HCT116 (cell line): ENCODE measurements at regions not wholly inside any gene's neighbourhood (a gene's known extent, or its start where the extent isn't known, plus 50 kb on each side); places are given as distances from the start of the nearest gene placed in this dataset.

Experiments
- ATAC-seq: fragments of 200-7000 bp; cut with Tn5 transposase; 2 replicates; pipeline ENCODE4 v1.9.1; 2020; ENCODE audit warnings: mild to moderate bottlenecking, moderate library complexity
- BruUV-seq: library from RNA; stranded (reverse); fragments of 400-500 nt; replicated peaks from 2 replicates; lab custom pipeline; 2021; lab: Mats Ljungman, UMichigan
- CTCF ChIA-PET: fragments of 300-600 bp; sonication (Branson Sonifier 250); formaldehyde crosslinking; loops from one replicate; lab custom pipeline; 2021; ENCODE audit warnings: antibody characterized with exemption; lab: Charles Lee
- POLR2A ChIA-PET: fragments of 300-600, 350-600 bp; sonication (Branson Sonifier 250); formaldehyde crosslinking; loops from one replicate; lab custom pipeline; 2021; ENCODE audit warnings: antibody characterized with exemption; lab: Charles Lee
- RAD21 ChIA-PET, 2 experiments: fragments of 300-600 bp; sonication (Branson Sonifier 250); formaldehyde crosslinking; loops; one replicate each; lab custom pipeline; 2023; ENCODE audit warnings: low total read pairs in 2 of 2; ENCODE audit not compliant: uncharacterized antibody in 2 of 2, unreplicated experiment in 2 of 2, low non-redundant PET in 1 of 2; lab: Charles Lee
- DNase-seq: peaks from one replicate; pipeline ENCODE4 v3.0.0-alpha.2; 2010; ENCODE audit warnings: low read depth, low spot score
- H2AFZ ChIP-seq: fragments of 200-600 bp; shearing (Covaris generic), sonication (generic); 2 replicates; pipeline ENCODE4 v1.6.1; 2017; ENCODE audit warnings: low read depth, mixed run types, mixed read lengths, antibody characterized with exemption, low read length; ENCODE audit not compliant: poor library complexity, severe bottlenecking
- H3K27ac ChIP-seq: 2 replicates; pipeline ENCODE4 v1.5.1; 2012; ENCODE audit warnings: low read depth, low read length
- H3K27me3 ChIP-seq: fragments of 200-600 bp; sonication (generic); 2 replicates; pipeline ENCODE4 v1.6.1; 2016; ENCODE audit warnings: mixed run types, low read length, mixed read lengths; ENCODE audit not compliant: insufficient read depth
- H3K36me3 ChIP-seq, 2 experiments: fragments of 200-500 bp in 1 of 2; fragments of 200-600 bp in 1 of 2; sonication (Bioruptor generic) in 1 of 2; sonication (generic) in 1 of 2; 2 replicates each; pipeline versions ENCODE4 v1.5.1 to v1.6.1; 2014 to 2016; ENCODE audit warnings: low read length in 2 of 2, inconsistent platforms in 1 of 2, mixed read lengths in 1 of 2, mixed run types in 1 of 2; ENCODE audit not compliant: insufficient read depth in 2 of 2, control insufficient read depth in 1 of 2
- H3K4me1 ChIP-seq, 2 experiments: fragments of 200-600 bp in 1 of 2; sonication (generic) in 1 of 2; 2 replicates each; pipeline versions ENCODE4 v1.5.1 to v1.6.1; 2012 to 2017; ENCODE audit warnings: low read length in 2 of 2, inconsistent platforms in 1 of 2, mild to moderate bottlenecking in 1 of 2, mixed read lengths in 1 of 2, mixed run types in 1 of 2, moderate library complexity in 1 of 2; ENCODE audit not compliant: insufficient read depth in 2 of 2, control insufficient read depth in 1 of 2
- H3K4me2 ChIP-seq: fragments of 200-600 bp; sonication (generic); 2 replicates; pipeline ENCODE4 v1.6.1; 2017; ENCODE audit warnings: mixed run types, low read length, mixed read lengths
- H3K4me3 ChIP-seq, 2 experiments: fragments of 200-600 bp in 1 of 2; sonication (generic) in 1 of 2; replicated peaks in 1 of 2; 2 replicates each; pipeline ENCODE4 v1.5.1; 2011 to 2016; ENCODE audit warnings: low read length in 2 of 2, control low read depth in 1 of 2, low read depth in 1 of 2, mild to moderate bottlenecking in 1 of 2, mixed read lengths in 1 of 2, mixed run types in 1 of 2
- H3K79me2 ChIP-seq: fragments of 200-600 bp; sonication (generic); 2 replicates; pipeline ENCODE4 v1.6.1; 2017; ENCODE audit warnings: mild to moderate bottlenecking, mixed run types, low read length, moderate library complexity, mixed read lengths; ENCODE audit not compliant: insufficient read depth
- H3K9ac ChIP-seq: fragments of 200-600 bp; sonication (generic); 2 replicates; pipeline ENCODE4 v1.6.1; 2016; ENCODE audit warnings: low read length, mixed read lengths
- H3K9me2 ChIP-seq: fragments of 200-600 bp; sonication (generic), shearing (Covaris generic); 2 replicates; pipeline ENCODE4 v1.6.1; 2017; ENCODE audit warnings: mixed run types, mild to moderate bottlenecking, moderate library complexity; ENCODE audit not compliant: insufficient read depth
- H3K9me3 ChIP-seq, 2 experiments: fragments of 200-500 bp in 1 of 2; fragments of 200-600 bp in 1 of 2; sonication (Bioruptor generic) in 1 of 2; sonication (generic) in 1 of 2; 2 replicates each; pipeline ENCODE4 v1.6.1; 2014 to 2017; ENCODE audit warnings: low read length in 2 of 2, mixed read lengths in 2 of 2, inconsistent platforms in 1 of 2, low read depth in 1 of 2, mild to moderate bottlenecking in 1 of 2, mixed run types in 1 of 2, moderate library complexity in 1 of 2; ENCODE audit not compliant: control insufficient read depth in 1 of 2, insufficient read depth in 1 of 2
- H4K20me1 ChIP-seq: fragments of 200-600 bp; sonication (generic), shearing (Covaris generic); 2 replicates; pipeline ENCODE4 v1.6.1; 2017; ENCODE audit warnings: mixed run types, mild to moderate bottlenecking, moderate library complexity; ENCODE audit not compliant: insufficient read depth
- CBX3 ChIP-seq: IDR thresholded peaks from 2 replicates; pipeline ENCODE4 v1.6.1; 2012; ENCODE audit warnings: low read depth
- EGR1 ChIP-seq: IDR thresholded peaks from 2 replicates; pipeline ENCODE4 v1.6.1; 2012; ENCODE audit warnings: low read depth
- EZH2 ChIP-seq: fragments of 200-600 bp; sonication (generic); IDR thresholded peaks from 2 replicates; pipeline ENCODE4 v1.6.1; 2017; ENCODE audit warnings: antibody characterized with exemption, mixed run types
- EZH2phosphoT487 ChIP-seq: fragments of 200-600 bp; IDR thresholded peaks from 2 replicates; pipeline ENCODE4 v1.6.1; 2018; ENCODE audit warnings: antibody characterized with exemption, borderline replicate concordance
- JUND ChIP-seq: IDR thresholded peaks from 2 replicates; pipeline ENCODE4 v1.6.1; 2012
- POLR2A ChIP-seq: IDR thresholded peaks from 2 replicates; pipeline ENCODE4 v1.7.0; 2011; ENCODE audit warnings: borderline replicate concordance; ENCODE audit not compliant: insufficient read depth, insufficient read length; ENCODE audit errors: extremely low read depth
- POLR2AphosphoS5 ChIP-seq: IDR thresholded peaks from 2 replicates; pipeline ENCODE4 v1.6.1; 2011; ENCODE audit warnings: mild to moderate bottlenecking, low read depth, low read length, moderate library complexity
- RAD21 ChIP-seq: IDR thresholded peaks from 2 replicates; pipeline ENCODE4 v1.6.1; 2012; ENCODE audit warnings: low read depth, mild to moderate bottlenecking
- SIN3A ChIP-seq: IDR thresholded peaks from 2 replicates; pipeline ENCODE4 v1.6.1; 2012; ENCODE audit warnings: low read depth
- SP1 ChIP-seq: IDR thresholded peaks from 2 replicates; pipeline ENCODE4 v1.6.1; 2012; ENCODE audit warnings: low read depth
- SRF ChIP-seq: IDR thresholded peaks from 2 replicates; pipeline ENCODE4 v1.6.1; 2012; ENCODE audit warnings: low read depth
- TCF7L2 ChIP-seq: IDR thresholded peaks from 2 replicates; pipeline ENCODE4 v1.7.0; 2011; ENCODE audit warnings: borderline replicate concordance, inconsistent platforms; ENCODE audit not compliant: insufficient read depth, insufficient read length; ENCODE audit errors: extremely low read depth
- YY1 ChIP-seq: IDR thresholded peaks from 2 replicates; pipeline ENCODE4 v1.6.1; 2011; ENCODE audit warnings: low read length, low read depth, moderate library complexity, mild to moderate bottlenecking; ENCODE audit not compliant: insufficient replicate concordance; ENCODE audit errors: extremely low read depth
- ZFX ChIP-seq: fragments of 450-650 bp; IDR thresholded peaks from 2 replicates; pipeline ENCODE4 v1.6.1; 2017
- intact Hi-C: fragments of 100-400 bp; cut with micrococcal nuclease; formaldehyde crosslinking; loops from 2 replicates; pipeline ENCODE4 v1.10.0; 2022
- TF ChIP-seq, protein P1 (sequence below): IDR thresholded peaks from 2 replicates; pipeline ENCODE4 v1.6.1; 2012
- TF ChIP-seq, protein P2 (sequence below), 3 experiments: fragments of 200-600 bp in 1 of 3; sonication (generic) in 1 of 3; IDR thresholded peaks in 2 of 3; conservative IDR thresholded peaks in 1 of 3; 2 replicates each; pipeline ENCODE4 v1.5.1; 2012 to 2017; ENCODE audit warnings: low read depth in 2 of 3, low read length in 2 of 3, antibody characterized with exemption in 1 of 3, borderline replicate concordance in 1 of 3, control low read depth in 1 of 3, mild to moderate bottlenecking in 1 of 3, mixed read lengths in 1 of 3, mixed run types in 1 of 3, moderate library complexity in 1 of 3; ENCODE audit not compliant: insufficient read depth in 1 of 3
- TF ChIP-seq, protein P3 (sequence below): IDR thresholded peaks from 2 replicates; pipeline ENCODE4 v1.6.1; 2011; ENCODE audit warnings: mild to moderate bottlenecking, low read length, moderate library complexity; ENCODE audit not compliant: insufficient replicate concordance; ENCODE audit errors: extremely low read depth
- TF ChIP-seq, protein P4 (sequence below): IDR thresholded peaks from 2 replicates; pipeline ENCODE4 v1.6.1; 2012

DNA sequence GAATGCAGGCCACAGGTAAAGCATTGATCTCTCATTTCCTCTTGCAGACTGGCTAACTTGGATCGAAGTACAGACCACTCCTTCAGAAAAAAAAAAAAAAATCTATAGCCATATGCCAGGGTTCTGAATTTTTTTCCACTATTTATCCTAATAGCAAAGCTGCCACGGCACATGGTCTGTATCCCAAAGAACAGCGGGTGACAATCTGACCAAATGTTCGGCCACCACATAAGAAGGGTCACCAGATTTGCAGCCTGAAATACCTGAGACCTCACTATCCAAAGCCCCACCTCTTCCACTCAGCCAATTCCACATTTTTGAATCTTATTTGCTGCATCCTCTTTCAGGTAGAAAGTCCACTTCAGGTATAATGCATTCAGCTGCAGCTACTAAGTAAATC lies 55.6 kb upstream of the RGS7 start:
- intact Hi-C loops, result no loop called here
- no peak overlapping the region for H3K4me3 ChIP-seq
- no peaks in the 10 kb centered on the region for H3K27me3 ChIP-seq
- no peak overlapping the region for H3K9ac ChIP-seq
- DNase-seq (no peak), ATAC-seq (no peak)
- H3K27ac ChIP-seq, result no peak overlapping the region
- RAD21 ChIA-PET, result no interaction called here
- CTCF ChIA-PET, result no interaction called here
- H3K4me2 ChIP-seq, result no peak overlapping the region
- BruUV-seq, result no TSS peak
- no peak for TF ChIP-seq POLR2AphosphoS5
- no peak for TF ChIP-seq YY1
- H3K9me2 ChIP-seq, result no peaks in the 10 kb centered on the region
- H3K9me3 ChIP-seq, result no peaks in the 10 kb centered on the region
- H3K79me2 ChIP-seq, result no peaks in the 10 kb centered on the region
- H3K36me3 ChIP-seq, result no peaks in the 10 kb centered on the region
- no peaks in the 10 kb centered on the region for H4K20me1 ChIP-seq
- H3K4me1 ChIP-seq, result no peaks in the 10 kb centered on the region
- POLR2A ChIA-PET, result no interaction called here
- no peak overlapping the region for H2AFZ ChIP-seq

DNA sequence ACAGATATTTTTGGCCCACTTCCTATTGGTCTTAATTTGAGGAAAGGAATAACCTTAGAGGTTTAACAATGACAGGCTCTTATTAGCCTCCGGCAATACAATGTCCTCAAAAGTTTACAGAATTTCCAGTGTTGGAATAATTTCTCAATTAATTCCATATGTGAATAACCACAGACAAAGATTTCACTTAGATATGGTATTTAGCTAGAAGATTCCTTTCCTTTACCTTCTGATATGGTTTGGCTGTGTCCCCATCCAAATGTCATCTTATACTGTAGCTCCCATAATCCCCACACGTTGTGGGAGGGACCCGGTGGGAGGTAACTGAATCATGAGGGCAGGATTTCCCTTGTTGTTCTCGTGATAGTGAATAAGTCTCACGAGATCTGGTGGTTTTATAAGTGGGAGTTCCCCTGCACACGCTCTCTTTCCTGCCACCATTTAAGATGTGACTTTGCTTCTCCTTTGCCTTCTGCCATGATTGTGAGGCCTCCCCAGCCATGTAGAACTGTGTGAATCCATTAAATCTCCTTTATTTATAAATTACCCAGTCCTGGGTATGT lies 54.9 kb upstream of the RGS7 start:
- ATAC-seq (no peak), DNase-seq (no peak)
- Histone ChIP-seq H3K9me3 (no peaks in the 10 kb centered on the region), H3K27ac (no peak overlapping the region), H3K4me2 (no peak overlapping the region), H3K4me1 (no peaks in the 10 kb centered on the region), H3K36me3 (no peaks in the 10 kb centered on the region), H3K27me3 (no peaks in the 10 kb centered on the region), H2AFZ (no peak overlapping the region), H3K9me2 (no peaks in the 10 kb centered on the region), H3K9ac (no peak overlapping the region), H4K20me1 (no peaks in the 10 kb centered on the region), H3K79me2 (no peaks in the 10 kb centered on the region), H3K4me3 (no peak overlapping the region)
- POLR2A ChIA-PET, result no interaction called here
- RAD21 ChIA-PET, result no interaction called here
- intact Hi-C loops, result no loop called here
- CTCF ChIA-PET, result no interaction called here
- no TSS peak for BruUV-seq
- TF ChIP-seq YY1 (no peak), TCF7L2 (no peak), EGR1 (no peak), EZH2 (no peak), POLR2AphosphoS5 (no peak), EZH2phosphoT487 (no peak), ZFX (no peak), SRF (no peak), CBX3 (no peak), RAD21 (no peak), POLR2A (no peak), SP1 (no peak), SIN3A (no peak), JUND (no peak)
- TF ChIP-seq, protein P1, sequence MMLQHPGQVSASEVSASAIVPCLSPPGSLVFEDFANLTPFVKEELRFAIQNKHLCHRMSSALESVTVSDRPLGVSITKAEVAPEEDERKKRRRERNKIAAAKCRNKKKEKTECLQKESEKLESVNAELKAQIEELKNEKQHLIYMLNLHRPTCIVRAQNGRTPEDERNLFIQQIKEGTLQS, result no peak
- TF ChIP-seq, protein P2, sequence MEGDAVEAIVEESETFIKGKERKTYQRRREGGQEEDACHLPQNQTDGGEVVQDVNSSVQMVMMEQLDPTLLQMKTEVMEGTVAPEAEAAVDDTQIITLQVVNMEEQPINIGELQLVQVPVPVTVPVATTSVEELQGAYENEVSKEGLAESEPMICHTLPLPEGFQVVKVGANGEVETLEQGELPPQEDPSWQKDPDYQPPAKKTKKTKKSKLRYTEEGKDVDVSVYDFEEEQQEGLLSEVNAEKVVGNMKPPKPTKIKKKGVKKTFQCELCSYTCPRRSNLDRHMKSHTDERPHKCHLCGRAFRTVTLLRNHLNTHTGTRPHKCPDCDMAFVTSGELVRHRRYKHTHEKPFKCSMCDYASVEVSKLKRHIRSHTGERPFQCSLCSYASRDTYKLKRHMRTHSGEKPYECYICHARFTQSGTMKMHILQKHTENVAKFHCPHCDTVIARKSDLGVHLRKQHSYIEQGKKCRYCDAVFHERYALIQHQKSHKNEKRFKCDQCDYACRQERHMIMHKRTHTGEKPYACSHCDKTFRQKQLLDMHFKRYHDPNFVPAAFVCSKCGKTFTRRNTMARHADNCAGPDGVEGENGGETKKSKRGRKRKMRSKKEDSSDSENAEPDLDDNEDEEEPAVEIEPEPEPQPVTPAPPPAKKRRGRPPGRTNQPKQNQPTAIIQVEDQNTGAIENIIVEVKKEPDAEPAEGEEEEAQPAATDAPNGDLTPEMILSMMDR (IDR thresholded peaks at IDR 0.05 in 2 of 3, conservative IDR thresholded peaks at IDR 0.05 in 1 of 3; ENCODE audit: borderline replicate concordance in 1 of 3, insufficient read depth in 1 of 3, low read depth in 2 of 3, low read length in 2 of 3), result no peak
- TF ChIP-seq, protein P3, sequence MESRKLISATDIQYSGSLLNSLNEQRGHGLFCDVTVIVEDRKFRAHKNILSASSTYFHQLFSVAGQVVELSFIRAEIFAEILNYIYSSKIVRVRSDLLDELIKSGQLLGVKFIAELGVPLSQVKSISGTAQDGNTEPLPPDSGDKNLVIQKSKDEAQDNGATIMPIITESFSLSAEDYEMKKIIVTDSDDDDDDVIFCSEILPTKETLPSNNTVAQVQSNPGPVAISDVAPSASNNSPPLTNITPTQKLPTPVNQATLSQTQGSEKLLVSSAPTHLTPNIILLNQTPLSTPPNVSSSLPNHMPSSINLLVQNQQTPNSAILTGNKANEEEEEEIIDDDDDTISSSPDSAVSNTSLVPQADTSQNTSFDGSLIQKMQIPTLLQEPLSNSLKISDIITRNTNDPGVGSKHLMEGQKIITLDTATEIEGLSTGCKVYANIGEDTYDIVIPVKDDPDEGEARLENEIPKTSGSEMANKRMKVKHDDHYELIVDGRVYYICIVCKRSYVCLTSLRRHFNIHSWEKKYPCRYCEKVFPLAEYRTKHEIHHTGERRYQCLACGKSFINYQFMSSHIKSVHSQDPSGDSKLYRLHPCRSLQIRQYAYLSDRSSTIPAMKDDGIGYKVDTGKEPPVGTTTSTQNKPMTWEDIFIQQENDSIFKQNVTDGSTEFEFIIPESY, result no peak
- TF ChIP-seq, protein P4, sequence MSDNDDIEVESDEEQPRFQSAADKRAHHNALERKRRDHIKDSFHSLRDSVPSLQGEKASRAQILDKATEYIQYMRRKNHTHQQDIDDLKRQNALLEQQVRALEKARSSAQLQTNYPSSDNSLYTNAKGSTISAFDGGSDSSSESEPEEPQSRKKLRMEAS, result no peak
